ENCODE measurements at regions not wholly inside any gene's neighbourhood (a gene's known extent, or its start where the extent isn't known, plus 50 kb on each side); places are given as distances from the start of the nearest gene placed in this dataset.
A peak's percentile ranks its signal among the peaks of the same experiment; 100 is the strongest.

DNA sequence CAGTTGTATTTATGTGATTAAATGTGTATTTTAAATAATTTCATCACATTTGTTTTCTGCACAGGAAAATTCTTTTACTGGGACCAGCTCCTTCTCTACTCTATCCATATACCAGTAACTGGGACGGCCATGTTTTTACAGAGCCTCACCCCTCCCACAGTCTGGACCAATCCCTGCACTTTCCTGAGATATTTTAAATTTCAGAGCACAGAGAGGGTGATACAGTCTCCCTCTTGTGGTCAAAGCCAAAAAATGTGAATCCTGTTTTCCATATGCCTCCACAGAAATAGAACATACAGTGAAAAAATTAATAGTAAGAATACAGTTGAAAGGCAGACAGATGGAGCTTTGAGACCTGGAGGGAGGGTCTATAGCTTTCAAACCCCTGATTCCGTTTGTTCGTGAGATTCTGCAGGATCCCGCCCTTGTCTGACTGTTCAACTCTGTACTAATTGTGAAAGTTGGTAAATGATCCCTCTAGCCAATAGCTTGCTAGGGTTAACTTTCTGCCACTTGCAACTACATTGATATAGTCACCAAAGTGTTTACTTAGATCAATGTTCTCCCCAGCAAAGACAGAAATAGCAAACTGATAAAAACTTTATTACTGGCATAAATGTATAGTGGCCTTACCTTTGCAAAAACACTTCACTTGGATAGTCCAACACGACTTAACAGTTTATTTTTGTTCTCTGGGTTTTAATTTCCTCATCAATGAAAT, 172.2 kb downstream of the PPARGC1A start:
- H3K9me3 ChIP-seq: no peaks in the 10 kb centered on the region
- TF ChIP-seq, protein P1, sequence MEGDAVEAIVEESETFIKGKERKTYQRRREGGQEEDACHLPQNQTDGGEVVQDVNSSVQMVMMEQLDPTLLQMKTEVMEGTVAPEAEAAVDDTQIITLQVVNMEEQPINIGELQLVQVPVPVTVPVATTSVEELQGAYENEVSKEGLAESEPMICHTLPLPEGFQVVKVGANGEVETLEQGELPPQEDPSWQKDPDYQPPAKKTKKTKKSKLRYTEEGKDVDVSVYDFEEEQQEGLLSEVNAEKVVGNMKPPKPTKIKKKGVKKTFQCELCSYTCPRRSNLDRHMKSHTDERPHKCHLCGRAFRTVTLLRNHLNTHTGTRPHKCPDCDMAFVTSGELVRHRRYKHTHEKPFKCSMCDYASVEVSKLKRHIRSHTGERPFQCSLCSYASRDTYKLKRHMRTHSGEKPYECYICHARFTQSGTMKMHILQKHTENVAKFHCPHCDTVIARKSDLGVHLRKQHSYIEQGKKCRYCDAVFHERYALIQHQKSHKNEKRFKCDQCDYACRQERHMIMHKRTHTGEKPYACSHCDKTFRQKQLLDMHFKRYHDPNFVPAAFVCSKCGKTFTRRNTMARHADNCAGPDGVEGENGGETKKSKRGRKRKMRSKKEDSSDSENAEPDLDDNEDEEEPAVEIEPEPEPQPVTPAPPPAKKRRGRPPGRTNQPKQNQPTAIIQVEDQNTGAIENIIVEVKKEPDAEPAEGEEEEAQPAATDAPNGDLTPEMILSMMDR (IDR thresholded peaks at IDR 0.05): peak in 4 of 6 experiments; percentile 13 to 56 (median 22)
- TF ChIP-seq POLR2A (IDR thresholded peaks at IDR 0.05): no peak
- no peak overlapping the region for H3K4me3 ChIP-seq
- WGBS, 2 donors: 72 to 83% methylated on average over 5 of the region's 5 CpGs
- H3K36me3 ChIP-seq: no peaks in the 10 kb centered on the region
- H3K27me3 ChIP-seq: no peaks in the 10 kb centered on the region
- no peak overlapping the region for H3K27ac ChIP-seq
- no peaks in the 10 kb centered on the region for H3K4me1 ChIP-seq
- intact Hi-C loops (cut with DNase I): no loop called here
- DNase-seq: no peak

DNA sequence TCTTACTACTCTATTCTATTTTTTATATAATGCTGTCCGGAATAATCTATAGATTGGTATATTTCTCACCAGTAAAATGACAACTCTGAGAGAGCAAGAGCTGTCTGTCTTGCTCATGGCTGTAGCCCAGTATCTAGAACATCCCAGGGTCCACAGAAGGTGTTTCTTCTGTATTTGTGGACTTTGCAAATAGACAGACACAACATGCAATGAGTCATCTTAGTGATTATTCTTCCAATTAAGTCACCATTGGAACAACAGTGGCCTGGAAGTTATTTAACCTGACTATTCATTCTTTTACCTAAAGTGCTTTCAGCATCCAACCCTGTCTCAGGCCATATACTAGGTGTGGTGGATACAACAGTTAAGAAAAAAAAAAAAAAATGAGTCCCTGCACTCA, 179.5 kb downstream of the PPARGC1A start:
- no peak overlapping the region for H3K4me3 ChIP-seq
- intact Hi-C loops (cut with DNase I): no loop called here
- WGBS, 2 donors: 92 to 93% methylated on average over 1 of the region's 1 CpG

DNA sequence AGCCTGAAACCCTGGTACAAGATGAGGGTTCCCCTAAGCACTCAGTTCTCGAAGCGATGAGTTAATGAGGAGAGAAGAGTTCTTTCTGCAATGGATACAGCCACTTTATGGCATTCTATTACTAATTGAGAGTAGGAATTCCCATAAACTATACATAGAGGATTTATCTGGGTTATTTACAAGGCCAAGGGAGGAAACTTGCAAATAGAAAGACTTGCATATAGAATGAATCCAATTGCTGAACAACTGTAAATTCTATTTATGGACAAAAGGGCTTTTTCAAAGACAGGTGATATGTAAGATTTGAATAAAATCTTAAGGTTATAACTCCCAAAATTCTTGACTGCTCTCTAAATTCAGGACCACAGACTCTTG, 182.2 kb downstream of the PPARGC1A start:
- TF ChIP-seq, protein P1 (IDR thresholded peaks at IDR 0.05): no peak
- TF ChIP-seq POLR2A (IDR thresholded peaks at IDR 0.05): no peak
- Histone ChIP-seq H3K36me3 (no peaks in the 10 kb centered on the region), H3K4me3 (no peak overlapping the region), H3K4me1 (no peaks in the 10 kb centered on the region), H3K27me3 (no peaks in the 10 kb centered on the region), H3K27ac (no peak overlapping the region), H3K9me3 (no peaks in the 10 kb centered on the region)
- 80 to 100% methylated on average over 2 of the region's 2 CpGs for WGBS, 2 donors
- no peak for DNase-seq
- intact Hi-C loops (cut with DNase I): no loop called here

More for the DNA sequence above, 179.5 kb downstream of the PPARGC1A start:
- no peaks in the 10 kb centered on the region for H3K36me3 ChIP-seq
- DNase-seq: no peak
- no peaks in the 10 kb centered on the region for H3K9me3 ChIP-seq
- no peaks in the 10 kb centered on the region for H3K27me3 ChIP-seq
- no peaks in the 10 kb centered on the region for H3K4me1 ChIP-seq
- H3K27ac ChIP-seq: no peak overlapping the region
- TF ChIP-seq POLR2A (IDR thresholded peaks at IDR 0.05): no peak

DNA sequence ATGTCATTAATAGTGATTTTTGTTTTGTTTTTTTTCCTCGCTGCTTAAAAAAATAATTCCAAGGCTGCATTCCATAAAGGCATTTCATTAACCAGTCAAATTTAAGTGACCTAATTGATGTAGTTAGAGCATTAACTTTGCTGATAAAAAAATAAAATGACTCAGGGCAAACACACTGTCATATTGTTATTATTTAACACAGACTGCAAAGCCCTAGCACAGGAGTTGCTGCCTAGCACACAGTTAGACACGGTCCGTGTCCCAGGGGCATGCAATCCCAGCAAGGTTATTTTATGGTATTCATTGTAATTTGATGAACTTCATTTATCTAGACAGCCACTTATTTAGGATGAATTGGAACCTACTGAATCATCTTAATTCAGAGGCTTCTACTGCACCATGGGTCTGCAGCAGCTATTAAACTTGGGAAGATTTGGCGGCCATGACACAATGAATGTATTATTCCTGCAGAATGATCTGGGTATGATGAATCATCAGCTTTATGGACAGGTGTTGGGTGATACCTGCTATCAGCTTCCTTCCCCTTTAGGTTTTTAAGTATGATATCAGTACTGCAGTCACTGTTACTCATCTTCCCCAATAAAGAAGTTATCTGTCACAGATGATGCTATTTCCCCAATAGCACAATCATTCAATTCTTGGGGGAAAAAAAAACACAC, 182.7 kb downstream of the PPARGC1A start:
- H3K27me3 ChIP-seq: no peaks in the 10 kb centered on the region
- no peaks in the 10 kb centered on the region for H3K36me3 ChIP-seq
- intact Hi-C loops (cut with DNase I): no loop called here
- no peaks in the 10 kb centered on the region for H3K9me3 ChIP-seq
- no peak overlapping the region for H3K4me3 ChIP-seq
- no peaks in the 10 kb centered on the region for H3K4me1 ChIP-seq
- H3K27ac ChIP-seq: no peak overlapping the region
- WGBS, 2 donors: 71 to 82% methylated on average over 4 of the region's 4 CpGs
- TF ChIP-seq POLR2A (IDR thresholded peaks at IDR 0.05): no peak
- no peak for DNase-seq

DNA sequence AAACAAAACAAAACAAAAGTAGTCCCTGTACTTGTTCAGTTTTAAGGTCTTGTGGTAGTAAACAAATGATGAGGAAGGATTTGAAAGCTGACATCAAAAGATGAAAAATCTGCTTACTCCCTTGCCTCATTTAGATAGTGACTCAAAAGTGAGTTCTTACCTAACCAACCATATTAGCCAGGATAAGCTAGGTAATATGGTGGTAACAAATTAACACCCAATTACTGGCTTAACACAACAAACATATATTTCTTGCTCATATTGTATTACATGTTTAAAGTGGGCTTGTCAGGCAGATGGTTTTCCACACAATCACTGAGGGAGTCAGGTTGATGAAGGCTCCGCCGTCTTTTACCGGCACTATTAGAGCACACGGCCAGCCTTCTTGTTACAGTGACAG, 189.7 kb downstream of the PPARGC1A start:
- Histone ChIP-seq H3K4me1 (no peaks in the 10 kb centered on the region), H3K9me3 (no peaks in the 10 kb centered on the region), H3K4me3 (no peak overlapping the region), H3K27me3 (no peaks in the 10 kb centered on the region), H3K36me3 (no peaks in the 10 kb centered on the region), H3K27ac (no peak overlapping the region)
- intact Hi-C loops (cut with DNase I): no loop called here
- no peak for DNase-seq
- 95 to 96% methylated on average over 4 of the region's 4 CpGs for WGBS, 2 donors
- TF ChIP-seq, protein P1 (IDR thresholded peaks at IDR 0.05): no peak
- TF ChIP-seq POLR2A (IDR thresholded peaks at IDR 0.05): no peak

DNA sequence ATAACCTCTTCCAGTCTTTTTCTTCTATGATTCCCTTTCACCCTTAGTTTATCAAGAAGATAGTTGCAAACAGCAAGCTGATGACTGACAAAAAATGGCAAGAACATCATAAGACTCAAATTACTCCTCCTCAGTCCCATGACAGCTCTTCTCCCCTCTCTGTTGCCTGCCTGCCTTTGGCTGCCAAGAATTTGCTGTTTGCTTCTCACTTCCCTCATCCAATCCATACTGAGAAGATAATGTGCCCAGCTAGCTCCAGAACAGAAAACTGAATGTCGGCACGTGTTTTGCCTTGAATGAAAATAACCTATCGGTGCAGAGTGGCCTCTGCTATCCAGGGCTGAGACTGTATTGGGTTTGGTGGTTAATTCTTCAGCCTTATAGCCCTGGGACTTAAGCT, 192.1 kb downstream of the PPARGC1A start:
- TF ChIP-seq POLR2A (IDR thresholded peaks at IDR 0.05): no peak
- TF ChIP-seq, protein P1 (IDR thresholded peaks at IDR 0.05): no peak
- intact Hi-C loops (cut with DNase I): no loop called here
- H3K4me1 ChIP-seq: no peaks in the 10 kb centered on the region
- DNase-seq: no peak
- H3K27me3 ChIP-seq: no peaks in the 10 kb centered on the region
- 84 to 86% methylated on average over 3 of the region's 3 CpGs for WGBS, 2 donors
- H3K27ac ChIP-seq: no peak overlapping the region
- H3K9me3 ChIP-seq: no peaks in the 10 kb centered on the region
- H3K4me3 ChIP-seq: no peak overlapping the region
- H3K36me3 ChIP-seq: no peaks in the 10 kb centered on the region
